GM12878 (cell line): ENCODE measurements at regions not wholly inside any gene's neighbourhood (a gene's known extent, or its start where the extent isn't known, plus 50 kb on each side); places are given as distances from the start of the nearest gene placed in this dataset.

ENCODE experiments used
- ATAC-seq: fragments of 200-7000 bp; cut with Tn5 transposase; 3 replicates; pipeline ENCODE4 v1.9.1; 2020; ENCODE audit warnings: mild to moderate bottlenecking, moderate library complexity
- BruUV-seq: library from RNA; stranded (reverse); fragments of 400-500 nt; replicated peaks from 2 replicates; lab custom pipeline; 2021; lab: Mats Ljungman, UMichigan
- CTCF ChIA-PET: fragments of 300-600 bp; sonication (Branson Sonifier 250); formaldehyde crosslinking; extraction: SDS; loops from one replicate; lab custom pipeline; 2021; ENCODE audit warnings: inconsistent platforms; lab: Yijun Ruan, JAX
- POLR2A ChIA-PET: fragments of 350-600 bp; formaldehyde crosslinking; extraction: SDS; loops from one replicate; lab custom pipeline; 2021; ENCODE audit warnings: inconsistent platforms; lab: Charles Lee
- RAD21 ChIA-PET: fragments of 300-600 bp; sonication (Branson Sonifier 250); formaldehyde crosslinking; loops from one replicate; lab custom pipeline; 2023; ENCODE audit warnings: antibody characterized with exemption; ENCODE audit not compliant: unreplicated experiment; lab: Charles Lee
- SMC1A ChIA-PET: fragments of 300-600 bp; sonication (Branson Sonifier 250); formaldehyde crosslinking; loops from one replicate; lab custom pipeline; 2023; ENCODE audit not compliant: unreplicated experiment, uncharacterized antibody; lab: Charles Lee
- DNase-seq: peaks from one replicate; pipeline ENCODE4 v3.0.0-alpha.2; 2011; ENCODE audit warnings: low read depth, low spot score
- FAIRE-seq: peaks from 3 replicates; lab custom pipeline; 2011; peaks lifted over from hg19 to GRCh38; lab: Jason Lieb, UNC
- H2AFZ ChIP-seq: 2 replicates; pipeline ENCODE4 v1.6.0; 2011; ENCODE audit warnings: low read depth, low read length, control low read depth; ENCODE audit not compliant: control insufficient read depth
- H3K27ac ChIP-seq: 2 replicates; pipeline ENCODE4 v1.5.1; 2011; ENCODE audit warnings: control low read depth; ENCODE audit not compliant: control insufficient read depth, insufficient read depth
- H3K27me3 ChIP-seq, 2 experiments: replicated peaks in 1 of 2; 2 replicates each; pipeline versions ENCODE4 v1.6.0 to v1.6.1; 2011; ENCODE audit warnings: low read length in 1 of 2; ENCODE audit not compliant: control insufficient read depth in 2 of 2, insufficient read depth in 2 of 2
- H3K36me3 ChIP-seq, 2 experiments: 2 replicates each; pipeline ENCODE4 v1.5.1; 2011; ENCODE audit warnings: low read length in 1 of 2; ENCODE audit not compliant: control insufficient read depth in 2 of 2, insufficient read depth in 2 of 2
- H3K4me1 ChIP-seq: 2 replicates; pipeline ENCODE4 v1.6.1; 2011; ENCODE audit warnings: mild to moderate bottlenecking, low read length, moderate library complexity, mixed read lengths; ENCODE audit not compliant: control insufficient read depth, insufficient read depth
- H3K4me2 ChIP-seq: 2 replicates; pipeline ENCODE4 v1.6.0; 2011; ENCODE audit warnings: control low read depth; ENCODE audit not compliant: control insufficient read depth, insufficient read depth
- H3K4me3 ChIP-seq: fragments of 200-600 bp; sonication (generic); 2 replicates; pipeline ENCODE4 v1.5.1; 2016
- H3K79me2 ChIP-seq: 2 replicates; pipeline ENCODE4 v1.6.0; 2011; ENCODE audit warnings: low read length; ENCODE audit not compliant: control insufficient read depth, insufficient read depth
- H3K9ac ChIP-seq: 2 replicates; pipeline ENCODE4 v1.8.0; 2011; ENCODE audit warnings: low read length, control low read depth, mixed read lengths; ENCODE audit not compliant: control insufficient read depth, insufficient read depth
- H3K9me3 ChIP-seq: replicated peaks from 3 replicates; pipeline ENCODE4 v1.5.1; 2011; ENCODE audit warnings: mild to moderate bottlenecking, low read length; ENCODE audit not compliant: control insufficient read depth, insufficient read depth
- H4K20me1 ChIP-seq: 2 replicates; pipeline ENCODE4 v1.6.0; 2011; ENCODE audit not compliant: control insufficient read depth, insufficient read depth
- ZNF622 ChIP-seq: fragments of 450-650 bp; IDR thresholded peaks from 2 replicates; pipeline ENCODE4 v1.6.1; 2017; ENCODE audit warnings: mild to moderate bottlenecking, inconsistent platforms
- ZZZ3 ChIP-seq: IDR thresholded peaks from 2 replicates; pipeline ENCODE4 v1.6.1; 2011; ENCODE audit warnings: low read depth; ENCODE audit not compliant: control insufficient read depth, insufficient read length
- in situ Hi-C: fragments of 300-500 bp; cut with MboI; formaldehyde crosslinking; loops from 9 replicates; pipeline ENCODE4 v1.14.3; 2018; ENCODE audit warnings: mixed read lengths
- intact Hi-C: fragments of 100-400 bp; cut with micrococcal nuclease; formaldehyde crosslinking; loops from one replicate; pipeline ENCODE4 v1.14.2; 2022; ENCODE audit not compliant: unreplicated experiment
- TF ChIP-seq, protein P1 (sequence below): IDR thresholded peaks from 2 replicates; pipeline ENCODE4 v1.6.1; 2011; ENCODE audit warnings: low read depth, mild to moderate bottlenecking, low read length, moderate library complexity, borderline replicate concordance; ENCODE audit errors: extremely low read depth
- TF ChIP-seq, protein P2 (sequence below): fragments of 450-650 bp; formaldehyde crosslinking; IDR thresholded peaks from 2 replicates; pipeline ENCODE4 v1.4.0; 2020; ENCODE audit warnings: mild to moderate bottlenecking, moderate library complexity

DNA sequence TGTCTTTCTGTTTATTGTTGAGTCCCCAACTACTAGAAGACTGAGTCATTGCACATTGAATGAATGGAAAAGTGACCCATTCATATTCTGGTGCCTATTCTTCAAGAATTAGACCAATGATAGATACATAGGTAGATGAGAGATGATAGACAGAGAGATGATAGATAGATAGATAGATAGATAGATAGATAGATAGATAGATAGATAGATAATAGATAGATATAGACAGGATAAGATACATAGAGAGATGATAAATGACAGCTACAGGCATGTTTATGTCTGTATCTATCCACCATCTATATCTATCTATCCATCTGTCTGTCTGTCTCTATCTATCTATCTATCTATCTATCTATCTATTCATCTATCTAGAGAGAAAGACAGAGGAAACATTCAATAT, 170.3 kb upstream of the ARRDC4 start:
- TF ChIP-seq, protein P1, sequence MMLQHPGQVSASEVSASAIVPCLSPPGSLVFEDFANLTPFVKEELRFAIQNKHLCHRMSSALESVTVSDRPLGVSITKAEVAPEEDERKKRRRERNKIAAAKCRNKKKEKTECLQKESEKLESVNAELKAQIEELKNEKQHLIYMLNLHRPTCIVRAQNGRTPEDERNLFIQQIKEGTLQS = no peak
- TF ChIP-seq, protein P2, sequence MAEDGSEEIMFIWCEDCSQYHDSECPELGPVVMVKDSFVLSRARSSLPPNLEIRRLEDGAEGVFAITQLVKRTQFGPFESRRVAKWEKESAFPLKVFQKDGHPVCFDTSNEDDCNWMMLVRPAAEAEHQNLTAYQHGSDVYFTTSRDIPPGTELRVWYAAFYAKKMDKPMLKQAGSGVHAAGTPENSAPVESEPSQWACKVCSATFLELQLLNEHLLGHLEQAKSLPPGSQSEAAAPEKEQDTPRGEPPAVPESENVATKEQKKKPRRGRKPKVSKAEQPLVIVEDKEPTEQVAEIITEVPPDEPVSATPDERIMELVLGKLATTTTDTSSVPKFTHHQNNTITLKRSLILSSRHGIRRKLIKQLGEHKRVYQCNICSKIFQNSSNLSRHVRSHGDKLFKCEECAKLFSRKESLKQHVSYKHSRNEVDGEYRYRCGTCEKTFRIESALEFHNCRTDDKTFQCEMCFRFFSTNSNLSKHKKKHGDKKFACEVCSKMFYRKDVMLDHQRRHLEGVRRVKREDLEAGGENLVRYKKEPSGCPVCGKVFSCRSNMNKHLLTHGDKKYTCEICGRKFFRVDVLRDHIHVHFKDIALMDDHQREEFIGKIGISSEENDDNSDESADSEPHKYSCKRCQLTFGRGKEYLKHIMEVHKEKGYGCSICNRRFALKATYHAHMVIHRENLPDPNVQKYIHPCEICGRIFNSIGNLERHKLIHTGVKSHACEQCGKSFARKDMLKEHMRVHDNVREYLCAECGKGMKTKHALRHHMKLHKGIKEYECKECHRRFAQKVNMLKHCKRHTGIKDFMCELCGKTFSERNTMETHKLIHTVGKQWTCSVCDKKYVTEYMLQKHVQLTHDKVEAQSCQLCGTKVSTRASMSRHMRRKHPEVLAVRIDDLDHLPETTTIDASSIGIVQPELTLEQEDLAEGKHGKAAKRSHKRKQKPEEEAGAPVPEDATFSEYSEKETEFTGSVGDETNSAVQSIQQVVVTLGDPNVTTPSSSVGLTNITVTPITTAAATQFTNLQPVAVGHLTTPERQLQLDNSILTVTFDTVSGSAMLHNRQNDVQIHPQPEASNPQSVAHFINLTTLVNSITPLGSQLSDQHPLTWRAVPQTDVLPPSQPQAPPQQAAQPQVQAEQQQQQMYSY (CRISPR knock-in tag) = no peak
- TF ChIP-seq ZNF622 (no peak), ZZZ3 (no peak)
- ChIA-PET RAD21 (no interaction called here), CTCF (no interaction called here)

More for the DNA sequence above, 170.3 kb upstream of the ARRDC4 start:
- Histone ChIP-seq H4K20me1 (no peaks in the 10 kb centered on the region), H2AFZ (no peak overlapping the region), H3K9me3 (no peaks in the 10 kb centered on the region), H3K36me3 (no peaks in the 10 kb centered on the region), H3K4me3 (no peak overlapping the region), H3K9ac (no peak overlapping the region), H3K4me2 (no peak overlapping the region), H3K27me3 (no peaks in the 10 kb centered on the region), H3K79me2 (no peaks in the 10 kb centered on the region), H3K27ac (no peak overlapping the region), H3K4me1 (no peaks in the 10 kb centered on the region)
- ATAC-seq = no peak
- no TSS peak for BruUV-seq
- SMC1A ChIA-PET = no interaction called here
- in situ Hi-C loops = no loop called here
- no peak for DNase-seq
- intact Hi-C loops = no loop called here
- no peak for FAIRE-seq
- POLR2A ChIA-PET = no interaction called here
